ENCODE measurements at regions not wholly inside any gene's neighbourhood (a gene's known extent, or its start where the extent isn't known, plus 50 kb on each side); places are given as distances from the start of the nearest gene placed in this dataset.
"Not testable (repeated sequence)": the region's sequence is repeated elsewhere in the genome, so short reads cannot be mapped to it uniquely, and the experiment has no call there.

GRCh38 chr15:96146726-96147125 is 183.8 kb upstream of the NR2F2 start:
- no peak for DNase-seq

- no peak for DNase-seq
These were observed 183.2 kb upstream of the NR2F2 start for GRCh38 chr15:96147267-96147666.

- no peak for DNase-seq
These were observed 180.2 kb upstream of the NR2F2 start for GRCh38 chr15:96150254-96150653.

GRCh38 chr15:96151749-96152148 is 178.8 kb upstream of the NR2F2 start:
- not testable (repeated sequence) for DNase-seq

DNA sequence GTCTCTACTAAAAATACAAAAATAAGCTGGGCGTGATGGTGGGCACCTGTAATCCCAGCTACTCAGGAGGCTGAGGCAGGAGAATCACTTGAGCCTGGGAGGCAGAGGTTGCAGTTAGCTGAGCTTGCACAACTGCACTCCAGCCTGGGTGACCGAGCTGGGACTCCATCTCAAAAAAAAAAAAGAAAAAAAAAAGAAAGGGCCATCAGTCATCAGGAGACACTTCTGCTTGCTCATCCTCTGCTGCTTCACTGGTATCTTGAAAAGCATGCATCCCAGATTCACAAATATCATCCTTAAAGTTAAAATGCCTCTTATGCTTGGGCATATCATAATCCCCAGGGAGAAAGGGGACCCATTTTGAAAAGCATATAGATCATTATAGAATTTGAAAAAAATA is 176.6 kb upstream of the NR2F2 start:
- DNase-seq: no peak

DNA sequence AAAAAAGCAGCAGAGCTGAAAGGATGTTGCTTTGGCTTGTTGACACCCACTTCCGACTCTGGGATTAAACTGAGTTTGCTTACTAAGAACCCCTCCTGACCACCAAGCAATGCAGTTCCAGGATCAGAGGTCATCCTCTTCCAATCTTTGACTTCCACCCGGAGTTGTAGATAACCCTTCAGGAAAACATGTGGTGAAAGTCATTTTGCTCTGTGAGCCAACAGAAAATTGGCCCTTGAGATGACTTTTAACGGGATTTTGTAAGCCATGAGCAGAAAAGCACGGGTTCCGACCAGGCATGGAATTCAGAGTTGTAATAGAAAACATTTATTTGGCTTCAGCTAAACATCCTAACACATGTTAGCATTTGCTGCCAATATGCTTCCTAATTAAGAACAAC is 171.6 kb upstream of the NR2F2 start:
- no peak for DNase-seq

GRCh38 chr15:96160269-96160668 is 170.2 kb upstream of the NR2F2 start:
- no peak for DNase-seq

DNA sequence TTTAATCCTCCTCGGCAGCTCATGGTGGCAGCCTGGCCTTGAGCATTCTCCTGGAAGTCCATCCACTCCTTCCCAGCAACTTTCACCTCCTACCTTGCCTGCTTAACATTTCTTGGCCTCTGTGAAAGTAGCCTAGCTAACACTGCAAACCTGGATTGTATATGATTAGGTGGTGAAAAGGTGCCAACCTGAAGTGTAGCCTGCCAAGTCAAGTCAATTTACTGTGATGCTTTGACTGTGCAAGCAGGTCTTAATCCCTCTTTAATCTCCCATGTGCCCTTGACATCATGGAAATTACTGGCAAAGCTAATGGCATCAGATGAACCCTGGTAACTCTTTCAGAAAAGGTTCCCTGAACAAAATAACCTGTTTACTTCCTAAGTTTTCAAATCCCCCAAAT is 169.7 kb upstream of the NR2F2 start:
- no peak for DNase-seq

DNA sequence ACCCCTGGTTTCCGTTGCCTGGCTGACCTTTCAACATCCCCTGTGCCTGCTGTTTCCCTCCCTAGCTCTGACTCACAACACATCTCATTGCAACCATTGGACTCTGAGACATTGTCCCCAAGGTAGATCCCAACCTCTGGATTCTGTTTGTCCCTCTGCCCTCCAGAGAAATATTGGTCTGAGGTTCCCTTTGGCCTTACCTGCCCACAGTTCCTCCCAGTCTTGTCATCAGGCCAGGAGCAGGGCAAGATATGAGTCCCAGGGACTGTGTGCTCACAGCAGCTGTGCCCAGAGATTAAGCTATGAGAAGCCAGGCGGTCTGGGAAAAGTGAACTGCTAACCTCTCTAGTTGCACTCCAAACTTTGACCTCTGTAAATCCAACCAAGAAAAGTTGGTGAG is 168.2 kb upstream of the NR2F2 start:
- no peak for DNase-seq

GRCh38 chr15:96165081-96165480 is 165.4 kb upstream of the NR2F2 start:
- DNase-seq: no peak

DNA sequence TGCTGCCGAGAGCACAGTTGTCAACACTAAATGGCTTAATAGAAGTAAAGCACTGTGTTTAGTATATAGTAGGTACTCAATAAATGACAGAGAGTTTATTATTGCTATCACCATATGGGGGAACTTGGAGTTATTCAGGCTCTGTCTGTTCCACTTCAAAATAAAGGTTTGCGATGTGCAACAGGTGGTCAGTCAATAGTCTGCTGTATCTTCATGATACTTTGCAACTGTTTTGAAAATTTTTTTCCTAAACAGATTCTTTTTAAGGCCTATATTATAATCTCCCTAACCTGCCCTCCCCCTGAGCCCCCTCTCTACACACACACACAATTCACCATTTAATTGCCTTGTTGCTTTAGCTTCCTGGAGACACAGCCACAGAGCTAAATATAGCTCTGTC is 164.7 kb upstream of the NR2F2 start:
- no peak for DNase-seq

- DNase-seq: no peak
These were observed 164.0 kb upstream of the NR2F2 start for GRCh38 chr15:96166223-96167200.

DNA sequence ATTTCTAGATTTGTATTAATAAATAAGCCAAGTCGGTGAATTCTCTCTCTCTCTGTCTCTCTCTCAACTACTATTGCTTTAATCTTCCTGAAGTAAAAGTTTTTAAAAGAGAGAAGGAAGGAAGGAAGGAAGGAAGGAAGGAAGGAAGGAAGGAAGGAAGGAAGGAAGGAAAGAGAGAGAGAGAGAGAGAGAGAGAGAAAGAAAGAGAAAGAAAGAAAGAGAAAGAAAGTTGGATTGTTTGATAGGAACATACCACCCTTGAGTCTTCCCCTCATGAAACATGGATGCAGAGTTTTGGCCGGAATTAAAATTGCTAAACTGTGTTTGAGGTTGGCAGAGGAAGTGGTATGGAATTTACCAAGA is 159.9 kb upstream of the NR2F2 start:
- not testable (repeated sequence) for DNase-seq

- DNase-seq: no peak
These were observed 159.3 kb upstream of the NR2F2 start for GRCh38 chr15:96170979-96171739.

- DNase-seq: no peak
These were observed 158.6 kb upstream of the NR2F2 start for GRCh38 chr15:96171853-96172296.

- DNase-seq: no peak
These were observed 158.1 kb upstream of the NR2F2 start for GRCh38 chr15:96172417-96172816.

GRCh38 chr15:96176831-96177230 is 153.7 kb upstream of the NR2F2 start:
- no peak for DNase-seq

- DNase-seq: no peak
These were observed 153.2 kb upstream of the NR2F2 start for GRCh38 chr15:96177279-96177678.

DNA sequence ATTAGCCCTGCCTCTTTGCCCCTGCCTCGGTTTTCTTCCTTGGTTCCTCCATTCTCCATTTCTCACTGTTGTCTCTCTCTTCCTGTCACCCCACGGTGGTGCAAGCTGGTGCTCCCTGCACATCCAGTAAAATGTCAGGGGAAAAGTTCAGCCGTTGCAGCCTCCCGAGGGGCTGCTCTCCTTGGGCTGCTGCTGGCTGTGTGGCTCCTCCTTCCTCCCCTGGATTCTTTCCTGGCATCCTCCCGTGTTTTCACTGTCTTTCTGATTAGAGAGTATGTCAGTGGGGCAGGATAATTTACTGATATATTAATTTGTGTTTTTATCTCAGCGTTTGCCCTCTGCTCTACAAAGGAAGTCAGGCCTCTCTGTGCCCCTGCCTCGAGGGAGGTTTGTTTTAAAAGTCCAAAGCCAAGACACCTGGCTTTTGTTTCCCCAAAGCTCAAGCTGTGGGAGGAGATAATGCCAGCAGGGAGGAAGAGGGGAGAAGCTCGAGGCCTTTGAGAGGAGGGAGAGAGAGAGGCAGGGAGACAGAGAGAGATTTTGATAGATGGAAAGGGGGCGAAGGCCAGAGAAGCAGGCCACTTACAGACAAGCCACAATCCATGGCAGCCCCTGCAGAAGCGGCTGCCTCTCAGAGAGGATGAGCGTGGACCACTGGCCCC is 150.3 kb upstream of the NR2F2 start:
- DNase-seq: no peak

GRCh38 chr15:96181217-96181616 is 149.3 kb upstream of the NR2F2 start:
- no peak for DNase-seq

GRCh38 chr15:96181873-96182301 is 148.6 kb upstream of the NR2F2 start:
- no peak for DNase-seq

DNA sequence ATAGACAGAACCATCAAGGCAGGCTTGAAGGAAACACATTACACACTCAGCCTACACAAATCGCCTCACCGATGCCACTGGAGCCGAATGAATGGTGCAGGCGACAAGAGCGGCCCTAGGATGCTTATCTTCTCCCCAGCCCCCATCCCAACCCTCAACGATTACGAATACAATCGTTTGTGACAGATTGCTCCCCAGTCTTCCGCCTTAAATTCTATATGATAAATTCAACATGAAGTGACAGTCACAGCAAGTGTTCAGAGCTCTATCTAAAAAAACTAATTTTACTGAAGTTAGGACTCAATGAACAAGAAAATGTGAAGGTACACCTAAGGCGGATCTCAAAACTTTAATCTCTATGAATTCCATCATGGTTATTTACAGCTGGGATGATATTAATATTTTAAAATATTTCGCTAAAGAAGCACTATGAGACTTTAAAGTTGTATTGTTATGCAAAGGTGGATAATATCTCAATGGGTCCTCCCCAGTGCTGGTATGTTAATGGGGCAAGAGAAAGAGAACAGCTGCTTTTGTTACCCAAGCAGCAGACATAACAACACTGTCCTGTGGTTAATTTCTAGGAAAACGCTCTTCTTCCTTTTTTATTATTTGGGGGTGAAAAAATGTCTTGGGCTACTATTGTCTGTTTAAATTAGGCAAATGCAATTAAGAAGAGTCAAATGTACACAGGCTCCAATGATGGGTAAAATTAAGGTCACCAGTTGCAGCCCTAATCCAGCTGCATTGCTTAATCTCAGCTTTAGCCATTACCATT is 147.6 kb upstream of the NR2F2 start:
- no peak for DNase-seq

GRCh38 chr15:96183514-96183850 is 147.0 kb upstream of the NR2F2 start:
- no peak for DNase-seq

Data from NCI-H2081 treated with DMSO at 0.1 percent for 48 hours (cell line).